ENCODE measurements at regions not wholly inside any gene's neighbourhood (a gene's known extent, or its start where the extent isn't known, plus 50 kb on each side); places are given as distances from the start of the nearest gene placed in this dataset.

- no peak for TF ChIP-seq ZNF565 (CRISPR knock-in tag; conservative IDR thresholded peaks at IDR 0.05; ENCODE audit: low read depth)
- TF ChIP-seq ARNTL (CRISPR knock-in tag; IDR thresholded peaks at IDR 0.05; ENCODE audit: borderline replicate concordance, low read depth), result no peak
- TF ChIP-seq ISL1 (CRISPR knock-in tag; IDR thresholded peaks at IDR 0.05), result no peak
- TF ChIP-seq ZFP3 (CRISPR knock-in tag; IDR thresholded peaks at IDR 0.05), result no peak
- TF ChIP-seq ESRRG (CRISPR knock-in tag; IDR thresholded peaks at IDR 0.05), result no peak
- TF ChIP-seq TSHZ2 (CRISPR knock-in tag; IDR thresholded peaks at IDR 0.05), result no peak
- no peak for TF ChIP-seq ZNF70 (CRISPR knock-in tag; IDR thresholded peaks at IDR 0.05)
- TF ChIP-seq ZNF8 (CRISPR knock-in tag; IDR thresholded peaks at IDR 0.05), result no peak
- TF ChIP-seq PATZ1 (CRISPR knock-in tag; IDR thresholded peaks at IDR 0.05; ENCODE audit: borderline replicate concordance), result no peak
- no peak for TF ChIP-seq CSDC2 (CRISPR knock-in tag; IDR thresholded peaks at IDR 0.05)
- TF ChIP-seq ZC3H10 (CRISPR knock-in tag; IDR thresholded peaks at IDR 0.05), result no peak
- no peak for TF ChIP-seq TCF4 (CRISPR knock-in tag; IDR thresholded peaks at IDR 0.05; ENCODE audit: borderline replicate concordance)
- TF ChIP-seq TOX (CRISPR knock-in tag; IDR thresholded peaks at IDR 0.05; ENCODE audit: borderline replicate concordance), result no peak
- no peak for TF ChIP-seq POU6F1 (CRISPR knock-in tag; IDR thresholded peaks at IDR 0.05; ENCODE audit: borderline replicate concordance, low read depth)
- ATAC-seq, result no peak
Observed at GRCh38 chr10:57430376-57430775, 837.3 kb downstream of the IPMK start.

- no peak for ATAC-seq
- TF ChIP-seq ZNF70 (CRISPR knock-in tag; IDR thresholded peaks at IDR 0.05) (no peak), RARB (CRISPR knock-in tag; IDR thresholded peaks at IDR 0.05) (no peak), SNAI2 (CRISPR knock-in tag; IDR thresholded peaks at IDR 0.05) (no peak), ZNF565 (CRISPR knock-in tag; conservative IDR thresholded peaks at IDR 0.05; ENCODE audit: low read depth) (no peak), TSHZ2 (CRISPR knock-in tag; IDR thresholded peaks at IDR 0.05) (no peak), ZC3H10 (CRISPR knock-in tag; IDR thresholded peaks at IDR 0.05) (no peak), ZFP30 (CRISPR knock-in tag; IDR thresholded peaks at IDR 0.05) (no peak), CSDC2 (CRISPR knock-in tag; IDR thresholded peaks at IDR 0.05) (no peak), BACH2 (CRISPR knock-in tag; IDR thresholded peaks at IDR 0.05; ENCODE audit: borderline replicate concordance) (no peak), ISL1 (CRISPR knock-in tag; IDR thresholded peaks at IDR 0.05) (no peak), CSRNP3 (CRISPR knock-in tag; IDR thresholded peaks at IDR 0.05) (no peak), OSR1 (CRISPR knock-in tag; IDR thresholded peaks at IDR 0.05) (no peak)
Observed at GRCh38 chr10:57420881-57421280, 846.8 kb downstream of the IPMK start.

- no peak for ATAC-seq
- no peak for TF ChIP-seq BACH2 (CRISPR knock-in tag; IDR thresholded peaks at IDR 0.05; ENCODE audit: borderline replicate concordance)
- TF ChIP-seq ARNTL (CRISPR knock-in tag; IDR thresholded peaks at IDR 0.05; ENCODE audit: borderline replicate concordance, low read depth), result no peak
- no peak for TF ChIP-seq POU6F1 (CRISPR knock-in tag; IDR thresholded peaks at IDR 0.05; ENCODE audit: borderline replicate concordance, low read depth)
- no peak for TF ChIP-seq TSHZ2 (CRISPR knock-in tag; IDR thresholded peaks at IDR 0.05)
- no peak for TF ChIP-seq ISL1 (CRISPR knock-in tag; IDR thresholded peaks at IDR 0.05)
- TF ChIP-seq ZNF8 (CRISPR knock-in tag; IDR thresholded peaks at IDR 0.05), result no peak
- no peak for TF ChIP-seq CSRNP3 (CRISPR knock-in tag; IDR thresholded peaks at IDR 0.05)
Observed at GRCh38 chr10:57418476-57418875, 849.2 kb downstream of the IPMK start.
